ENCODE measurements at regions not wholly inside any gene's neighbourhood (a gene's known extent, or its start where the extent isn't known, plus 50 kb on each side); places are given as distances from the start of the nearest gene placed in this dataset.
"Not testable (repeated sequence)": the region's sequence is repeated elsewhere in the genome, so short reads cannot be mapped to it uniquely, and the experiment has no call there.

DNA sequence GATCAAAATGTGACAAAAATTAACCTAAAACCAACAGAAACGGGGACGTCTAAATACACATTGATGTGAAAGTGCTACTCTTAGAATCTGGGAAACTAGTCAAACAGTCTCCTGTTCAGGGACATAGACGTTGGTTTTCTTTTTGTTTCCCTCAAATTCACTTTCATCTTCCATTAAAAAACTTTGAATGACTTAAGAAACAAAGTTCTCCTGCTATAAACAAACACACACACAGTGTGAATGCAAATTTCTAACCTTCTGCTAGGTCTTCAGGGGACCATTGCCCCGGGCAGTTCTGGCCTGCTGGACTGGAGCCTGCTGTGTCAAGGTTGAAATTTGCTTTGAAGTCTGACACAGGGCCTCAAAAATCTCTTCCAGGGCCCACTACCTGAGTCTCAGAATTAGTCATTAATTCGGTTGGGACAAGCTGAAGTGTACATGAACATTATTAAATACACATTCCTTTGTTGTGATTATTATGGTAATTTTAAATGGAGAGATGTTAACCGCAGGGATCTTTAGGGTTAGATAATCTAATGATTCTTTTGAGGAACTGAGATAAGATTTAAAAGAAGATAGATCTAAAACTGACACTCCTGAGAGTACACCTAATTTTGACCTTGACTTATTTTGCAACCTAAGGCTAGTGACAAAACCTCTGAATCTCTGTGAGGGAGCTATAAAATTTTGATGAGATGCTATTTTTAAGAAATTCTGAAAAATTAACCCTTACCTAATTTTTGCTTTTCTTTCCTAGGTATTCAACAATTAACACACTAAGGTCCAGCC, 1260.4 kb downstream of the ROBO1 start:
- H3K4me3 ChIP-seq (ENCODE audit: low read depth, low read length, poor library complexity, severe bottlenecking): no peak overlapping the region
- intact Hi-C loops (cut with micrococcal nuclease; ENCODE audit: unreplicated experiment): no loop called here
- ChIA-PET POLR2A (no interaction called here), CTCF (ENCODE audit: unreplicated experiment) (no interaction called here)
- H3K79me2 ChIP-seq (ENCODE audit: insufficient read depth, low read depth, low read length): no peaks in the 10 kb centered on the region
- no peaks in the 10 kb centered on the region for H4K20me1 ChIP-seq (ENCODE audit: insufficient read depth, low read length)
- no peaks in the 10 kb centered on the region for H3K4me1 ChIP-seq (ENCODE audit: insufficient read depth, low read length, poor library complexity, severe bottlenecking)
- H3K4me2 ChIP-seq (ENCODE audit: low read length): no peak overlapping the region
- H3K27ac ChIP-seq (ENCODE audit: low read depth, low read length, poor library complexity, severe bottlenecking): no peak overlapping the region
- no peak for TF ChIP-seq EZH2phosphoT487 (IDR thresholded peaks at IDR 0.05; ENCODE audit: borderline replicate concordance, low read depth, low read length)
- TF ChIP-seq, protein P1, sequence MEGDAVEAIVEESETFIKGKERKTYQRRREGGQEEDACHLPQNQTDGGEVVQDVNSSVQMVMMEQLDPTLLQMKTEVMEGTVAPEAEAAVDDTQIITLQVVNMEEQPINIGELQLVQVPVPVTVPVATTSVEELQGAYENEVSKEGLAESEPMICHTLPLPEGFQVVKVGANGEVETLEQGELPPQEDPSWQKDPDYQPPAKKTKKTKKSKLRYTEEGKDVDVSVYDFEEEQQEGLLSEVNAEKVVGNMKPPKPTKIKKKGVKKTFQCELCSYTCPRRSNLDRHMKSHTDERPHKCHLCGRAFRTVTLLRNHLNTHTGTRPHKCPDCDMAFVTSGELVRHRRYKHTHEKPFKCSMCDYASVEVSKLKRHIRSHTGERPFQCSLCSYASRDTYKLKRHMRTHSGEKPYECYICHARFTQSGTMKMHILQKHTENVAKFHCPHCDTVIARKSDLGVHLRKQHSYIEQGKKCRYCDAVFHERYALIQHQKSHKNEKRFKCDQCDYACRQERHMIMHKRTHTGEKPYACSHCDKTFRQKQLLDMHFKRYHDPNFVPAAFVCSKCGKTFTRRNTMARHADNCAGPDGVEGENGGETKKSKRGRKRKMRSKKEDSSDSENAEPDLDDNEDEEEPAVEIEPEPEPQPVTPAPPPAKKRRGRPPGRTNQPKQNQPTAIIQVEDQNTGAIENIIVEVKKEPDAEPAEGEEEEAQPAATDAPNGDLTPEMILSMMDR (conservative IDR thresholded peaks at IDR 0.05; ENCODE audit: low read length): no peak
- DNase-seq (ENCODE audit: low spot score): no peak
- no peaks in the 10 kb centered on the region for H3K9me2 ChIP-seq (ENCODE audit: insufficient read depth, low read length)
- no peaks in the 10 kb centered on the region for H3K9me3 ChIP-seq (ENCODE audit: low read length)
- BruUV-seq (replicated peaks): no TSS peak
- H3K36me3 ChIP-seq (ENCODE audit: insufficient read depth, low read length): no peaks in the 10 kb centered on the region
- H2AFZ ChIP-seq (ENCODE audit: low read length): no peak overlapping the region

DNA sequence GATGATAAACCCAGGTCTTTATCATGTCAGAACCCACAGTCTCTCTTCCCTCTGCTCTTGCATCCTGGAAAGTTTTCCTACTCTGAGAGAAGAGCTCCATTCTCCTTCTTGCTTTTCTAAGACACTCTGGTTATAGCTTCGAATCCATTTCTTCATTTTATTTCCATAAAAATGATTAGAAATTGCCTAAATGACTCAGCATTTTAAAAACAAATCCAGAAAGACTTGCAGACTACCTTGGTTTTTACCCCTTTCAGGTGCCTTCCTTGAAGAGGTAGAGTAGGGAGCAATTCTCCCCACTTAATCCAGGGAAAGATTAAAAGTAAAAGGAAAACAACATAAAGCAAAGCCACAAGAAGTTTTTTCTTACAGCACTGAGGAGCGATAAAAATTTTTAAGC, 1256.0 kb downstream of the ROBO1 start:
- H3K79me2 ChIP-seq (ENCODE audit: insufficient read depth, low read depth, low read length): no peaks in the 10 kb centered on the region
- BruUV-seq (replicated peaks): no TSS peak
- POLR2A ChIA-PET: no interaction called here
- CTCF ChIA-PET (ENCODE audit: unreplicated experiment): no interaction called here
- DNase-seq (ENCODE audit: low spot score): no peak
- TF ChIP-seq, protein P1 (conservative IDR thresholded peaks at IDR 0.05; ENCODE audit: low read length): no peak
- no peak for TF ChIP-seq EZH2phosphoT487 (IDR thresholded peaks at IDR 0.05; ENCODE audit: borderline replicate concordance, low read depth, low read length)
- H3K9me2 ChIP-seq (ENCODE audit: insufficient read depth, low read length): no peaks in the 10 kb centered on the region
- no peak overlapping the region for H3K4me2 ChIP-seq (ENCODE audit: low read length)
- no peak overlapping the region for H3K4me3 ChIP-seq (ENCODE audit: low read depth, low read length, poor library complexity, severe bottlenecking)
- intact Hi-C loops (cut with micrococcal nuclease; ENCODE audit: unreplicated experiment): no loop called here
- no peak overlapping the region for H3K27ac ChIP-seq (ENCODE audit: low read depth, low read length, poor library complexity, severe bottlenecking)
- no peaks in the 10 kb centered on the region for H4K20me1 ChIP-seq (ENCODE audit: insufficient read depth, low read length)
- H3K4me1 ChIP-seq (ENCODE audit: insufficient read depth, low read length, poor library complexity, severe bottlenecking): no peaks in the 10 kb centered on the region
- no peaks in the 10 kb centered on the region for H3K9me3 ChIP-seq (ENCODE audit: low read length)
- H2AFZ ChIP-seq (ENCODE audit: low read length): no peak overlapping the region
- H3K36me3 ChIP-seq (ENCODE audit: insufficient read depth, low read length): no peaks in the 10 kb centered on the region

DNA sequence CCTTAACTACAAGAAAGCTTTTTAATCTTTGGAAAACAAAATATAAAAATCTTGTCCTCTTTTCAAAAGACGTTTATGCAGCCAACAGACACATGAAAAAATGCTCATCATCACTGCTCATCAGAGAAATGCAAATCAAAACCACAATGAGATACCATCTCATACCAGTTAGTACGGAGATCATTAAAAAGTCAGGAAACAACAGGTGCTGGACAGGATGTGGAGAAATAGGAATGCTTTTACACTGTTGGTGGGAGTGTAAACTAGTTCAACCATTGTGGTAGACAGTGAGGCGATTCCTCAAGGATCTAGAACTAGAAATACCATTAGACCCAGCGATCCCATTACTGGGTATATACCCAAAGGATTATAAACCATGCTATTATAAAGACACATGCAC, 1255.0 kb downstream of the ROBO1 start:
- DNase-seq (ENCODE audit: low spot score); CTCF ChIA-PET (ENCODE audit: unreplicated experiment); H3K4me3 ChIP-seq (ENCODE audit: low read depth, low read length, poor library complexity, severe bottlenecking); H3K4me2 ChIP-seq (ENCODE audit: low read length); H3K27ac ChIP-seq (ENCODE audit: low read depth, low read length, poor library complexity, severe bottlenecking); BruUV-seq (replicated peaks); H4K20me1 ChIP-seq (ENCODE audit: insufficient read depth, low read length); H3K9me2 ChIP-seq (ENCODE audit: insufficient read depth, low read length); POLR2A ChIA-PET; H3K4me1 ChIP-seq (ENCODE audit: insufficient read depth, low read length, poor library complexity, severe bottlenecking); H3K9me3 ChIP-seq (ENCODE audit: low read length); H3K79me2 ChIP-seq (ENCODE audit: insufficient read depth, low read depth, low read length); H2AFZ ChIP-seq (ENCODE audit: low read length); intact Hi-C loops (cut with micrococcal nuclease; ENCODE audit: unreplicated experiment); H3K36me3 ChIP-seq (ENCODE audit: insufficient read depth, low read length): not testable (repeated sequence)
